B cell (primary cell): ENCODE measurements at regions not wholly inside any gene's neighbourhood (a gene's known extent, or its start where the extent isn't known, plus 50 kb on each side); places are given as distances from the start of the nearest gene placed in this dataset.

Experiments used
- ATAC-seq: fragments of 200-7000 bp; cut with Tn5 transposase; one replicate; pipeline ENCODE4 v1.10.0; 2021; ENCODE audit warnings: low read depth, mild to moderate bottlenecking, moderate number of reproducible peaks, moderate library complexity
- CTCF ChIA-PET: fragments of 350-600 bp; sonication (Branson Sonifier 250); formaldehyde crosslinking; loops from one replicate; lab custom pipeline; 2021; ENCODE audit warnings: antibody characterized with exemption, inconsistent platforms; lab: Charles Lee
- POLR2A ChIA-PET: fragments of 350-600 bp; sonication (Branson Sonifier 250); formaldehyde crosslinking; loops from one replicate; lab custom pipeline; 2021; ENCODE audit warnings: antibody characterized with exemption; lab: Charles Lee
- DNase-seq: peaks from one replicate; pipeline ENCODE4 v3.0.0; 2013
- H2AFZ ChIP-seq: 2 replicates; pipeline ENCODE4 v1.6.1; 2012; ENCODE audit warnings: mild to moderate bottlenecking, low read depth, low read length; ENCODE audit not compliant: insufficient read depth, poor library complexity, severe bottlenecking
- H3K27ac ChIP-seq, 2 donors: 1 replicate in 1 of 2; 2 replicates in 1 of 2; pipeline ENCODE4 v1.5.1; 2012 to 2013; ENCODE audit warnings: low read length in 2 of 2, mild to moderate bottlenecking in 2 of 2, moderate library complexity in 1 of 2
- H3K27me3 ChIP-seq, 4 experiments: fragments of 200-600 bp in 1 of 4; sonication (generic) in 1 of 4; replicated peaks in 1 of 4; 1 replicate in 2 of 4; 2 replicates in 2 of 4; pipeline versions ENCODE4 v1.6.1 to v1.7.0; 2013 to 2016; ENCODE audit warnings: low read length in 3 of 4, mild to moderate bottlenecking in 2 of 4, mixed read lengths in 1 of 4, moderate library complexity in 1 of 4; ENCODE audit not compliant: insufficient read depth in 4 of 4, control insufficient read depth in 3 of 4; ENCODE audit errors: control extremely low read depth in 1 of 4
- H3K36me3 ChIP-seq, 2 experiments: replicated peaks in 1 of 2; 1 replicate in 1 of 2; 2 replicates in 1 of 2; pipeline versions ENCODE4 v1.6.1 to v1.7.1; 2013; ENCODE audit warnings: low read length in 1 of 2; ENCODE audit not compliant: insufficient read depth in 2 of 2, control insufficient read depth in 1 of 2; ENCODE audit errors: control extremely low read depth in 1 of 2, extremely low read depth in 1 of 2
- H3K4me1 ChIP-seq, 2 donors: fragments of 200-600 bp in 1 of 2; sonication (generic) in 1 of 2; 1 replicate in 1 of 2; 2 replicates in 1 of 2; pipeline versions ENCODE4 v1.5.1 to v1.6.1; 2013 to 2017; ENCODE audit warnings: low read length in 2 of 2; ENCODE audit not compliant: control insufficient read depth in 2 of 2, insufficient read depth in 2 of 2
- H3K4me2 ChIP-seq: replicated peaks from 2 replicates; pipeline ENCODE3; 2012; ENCODE audit warnings: mild to moderate bottlenecking, low read depth, low read length; ENCODE audit not compliant: poor library complexity, severe bottlenecking
- H3K4me3 ChIP-seq, 5 experiments: fragments of 200-600 bp in 1 of 5; sonication (generic) in 1 of 5; 1 replicate in 3 of 5; 2 replicates in 2 of 5; pipeline versions ENCODE4 v1.5.1 to v1.7.0; 2011 to 2016; ENCODE audit warnings: low read length in 4 of 5, mild to moderate bottlenecking in 4 of 5, low read depth in 2 of 5, control low read depth in 1 of 5, moderate library complexity in 1 of 5; ENCODE audit not compliant: insufficient read depth in 1 of 5; ENCODE audit errors: control extremely low read depth in 1 of 5, extremely low read depth in 1 of 5
- H3K79me2 ChIP-seq: fragments of 200-600 bp; sonication (generic); one replicate; pipeline ENCODE4 v1.6.0; 2016; ENCODE audit warnings: low read length; ENCODE audit not compliant: control insufficient read depth, insufficient read depth
- H3K9ac ChIP-seq: fragments of 200-600 bp; sonication (generic); 2 replicates; pipeline ENCODE4 v1.6.1; 2017; ENCODE audit warnings: mild to moderate bottlenecking, low read length, moderate library complexity
- H3K9me3 ChIP-seq, 3 donors: one replicate each; pipeline versions ENCODE4 v1.6.1 to v1.7.1; 2013; ENCODE audit warnings: low read length in 2 of 3; ENCODE audit not compliant: control insufficient read depth in 2 of 3, insufficient read depth in 1 of 3; ENCODE audit errors: control extremely low read depth in 1 of 3
- H4K20me1 ChIP-seq: 2 replicates; pipeline ENCODE4 v1.6.0; 2012; ENCODE audit warnings: mild to moderate bottlenecking, low read length; ENCODE audit not compliant: insufficient read depth, control insufficient read depth, poor library complexity, severe bottlenecking
- H3K27ac Mint-ChIP-seq: one replicate; pipeline ENCODE4 v1.8.0; 2021; ENCODE audit warnings: mixed read lengths
- H3K27me3 Mint-ChIP-seq: one replicate; pipeline ENCODE4 v1.8.0; 2021; ENCODE audit warnings: mixed read lengths
- H3K4me1 Mint-ChIP-seq: one replicate; pipeline ENCODE4 v1.8.0; 2021; ENCODE audit warnings: mixed read lengths
- H3K4me3 Mint-ChIP-seq: one replicate; pipeline ENCODE4 v1.8.0; 2021; ENCODE audit warnings: mixed read lengths
- H3K9me3 Mint-ChIP-seq: one replicate; pipeline ENCODE4 v1.8.0; 2022; ENCODE audit warnings: mixed read lengths; ENCODE audit not compliant: insufficient read depth
- CTCF ChIP-seq: fragments of 200-600 bp; IDR thresholded peaks from one replicate; pipeline ENCODE4 v1.8.0; 2022; ENCODE audit warnings: antibody characterized with exemption, mild to moderate bottlenecking
- EZH2 ChIP-seq: IDR thresholded peaks from 2 replicates; pipeline ENCODE4 v1.6.1; 2012; ENCODE audit warnings: borderline replicate concordance, low read depth, mild to moderate bottlenecking, moderate library complexity, low read length; ENCODE audit not compliant: insufficient read depth, poor library complexity, severe bottlenecking
- WGBS: methylation state at CpG from one replicate; pipeline ENCODE4 v1.1.5; 2013; ENCODE audit warnings: missing lambda C conversion rate; ENCODE audit not compliant: insufficient coverage; 5-methylcytosine and 5-hydroxymethylcytosine counted together
- intact Hi-C: fragments of 100-400 bp; cut with micrococcal nuclease; formaldehyde crosslinking; loops from one replicate; pipeline ENCODE4 v1.10.0; 2022

GRCh38 chr6:50461696-50462095 lies 251.6 kb upstream of the TFAP2D start:
- ChIA-PET POLR2A (no interaction called here), CTCF (no interaction called here)
- intact Hi-C loops: no loop called here
- no peak overlapping the region for H3K4me3 ChIP-seq
- H3K36me3 ChIP-seq: no peaks in the 10 kb centered on the region
- H3K4me2 ChIP-seq: no peak overlapping the region
- DNase-seq: no peak
- no peak overlapping the region for H3K9ac ChIP-seq
- H3K79me2 ChIP-seq: no peaks in the 10 kb centered on the region
- WGBS: no CpG with 5 or more reads among the region's 2 CpGs
- H3K9me3 ChIP-seq: no peaks in the 10 kb centered on the region
- Mint-ChIP-seq H3K9me3 (no peaks in the 10 kb centered on the region), H3K4me3 (no peak overlapping the region), H3K27me3 (no peaks in the 10 kb centered on the region), H3K4me1 (no peaks in the 10 kb centered on the region), H3K27ac (no peak overlapping the region)
- ATAC-seq: no peak
- no peaks in the 10 kb centered on the region for H3K4me1 ChIP-seq
- H3K27ac ChIP-seq: no peak overlapping the region
- no peak for TF ChIP-seq CTCF
- no peak for TF ChIP-seq EZH2
- no peak overlapping the region for H2AFZ ChIP-seq
- no peaks in the 10 kb centered on the region for H3K27me3 ChIP-seq
- no peaks in the 10 kb centered on the region for H4K20me1 ChIP-seq

GRCh38 chr6:50463931-50464330 lies 249.4 kb upstream of the TFAP2D start:
- Histone ChIP-seq H3K79me2 (no peaks in the 10 kb centered on the region), H3K27me3 (no peaks in the 10 kb centered on the region), H3K4me2 (no peak overlapping the region), H3K9me3 (no peaks in the 10 kb centered on the region), H3K27ac (no peak overlapping the region), H3K36me3 (no peaks in the 10 kb centered on the region), H3K4me3 (no peak overlapping the region), H2AFZ (no peak overlapping the region), H3K4me1 (no peaks in the 10 kb centered on the region), H3K9ac (no peak overlapping the region), H4K20me1 (no peaks in the 10 kb centered on the region)
- H3K9me3 Mint-ChIP-seq: no peaks in the 10 kb centered on the region
- WGBS: no CpG with 5 or more reads among the region's 4 CpGs
- H3K27me3 Mint-ChIP-seq: no peaks in the 10 kb centered on the region
- H3K27ac Mint-ChIP-seq: no peak overlapping the region
- intact Hi-C loops: no loop called here
- POLR2A ChIA-PET: no interaction called here
- no peak for ATAC-seq
- CTCF ChIA-PET: no interaction called here
- TF ChIP-seq CTCF (no peak), EZH2 (no peak)
- no peaks in the 10 kb centered on the region for H3K4me1 Mint-ChIP-seq
- no peak for DNase-seq
- no peak overlapping the region for H3K4me3 Mint-ChIP-seq
